ENCODE measurements at regions not wholly inside any gene's neighbourhood (a gene's known extent, or its start where the extent isn't known, plus 50 kb on each side); places are given as distances from the start of the nearest gene placed in this dataset.
"Not testable (repeated sequence)": the region's sequence is repeated elsewhere in the genome, so short reads cannot be mapped to it uniquely, and the experiment has no call there.

GRCh38 chr12:13898387-13898786 is 83.0 kb downstream of the GRIN2B start:
- not testable (repeated sequence) for TF ChIP-seq CTCF (conservative IDR thresholded peaks at IDR 0.05; ENCODE audit: low read length); EZH2phosphoT487 (IDR thresholded peaks at IDR 0.05; ENCODE audit: borderline replicate concordance, low read depth, low read length)
